ENCODE measurements at regions not wholly inside any gene's neighbourhood (a gene's known extent, or its start where the extent isn't known, plus 50 kb on each side); places are given as distances from the start of the nearest gene placed in this dataset.
A peak's percentile ranks its signal among the peaks of the same experiment; 100 is the strongest.

DNA sequence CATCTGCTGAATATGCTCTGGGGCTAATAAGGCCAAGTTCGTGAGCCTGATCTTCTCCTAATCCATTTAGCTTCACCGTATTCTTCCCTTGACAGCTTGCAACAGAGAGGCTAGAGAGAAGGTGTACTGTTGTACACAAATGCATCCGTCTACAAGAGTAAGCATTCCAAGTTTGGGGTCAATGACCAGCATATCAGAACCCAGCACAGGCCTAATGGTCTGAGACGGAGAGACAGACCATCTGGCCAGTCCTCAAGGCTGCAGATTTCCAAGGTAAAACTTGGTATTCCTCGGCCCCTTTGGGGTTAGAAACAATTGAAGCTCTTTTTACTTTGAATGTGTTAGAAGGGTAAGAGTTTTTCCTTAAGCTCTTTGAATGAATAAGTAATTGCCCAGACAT is 481.2 kb upstream of the KLF4 start:
- no peak for DNase-seq

DNA sequence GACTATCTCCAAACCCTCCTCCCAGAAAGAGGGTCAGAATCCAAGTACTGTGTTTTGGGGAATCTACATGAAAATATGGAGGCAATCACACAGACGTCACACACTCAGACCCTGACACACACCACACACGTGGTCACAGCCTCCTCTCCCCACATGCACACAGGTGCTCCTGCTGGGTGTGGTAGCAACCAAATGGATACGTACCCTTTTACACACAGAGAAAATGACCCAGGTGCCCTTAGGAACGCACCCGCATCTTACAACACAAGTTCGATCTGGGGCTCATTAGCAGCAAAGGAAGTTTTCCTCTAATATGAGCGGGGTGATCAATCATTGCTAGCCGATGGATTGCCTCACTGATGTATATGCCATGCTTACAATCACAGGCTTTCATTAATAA is 480.2 kb upstream of the KLF4 start:
- no peak for DNase-seq

DNA sequence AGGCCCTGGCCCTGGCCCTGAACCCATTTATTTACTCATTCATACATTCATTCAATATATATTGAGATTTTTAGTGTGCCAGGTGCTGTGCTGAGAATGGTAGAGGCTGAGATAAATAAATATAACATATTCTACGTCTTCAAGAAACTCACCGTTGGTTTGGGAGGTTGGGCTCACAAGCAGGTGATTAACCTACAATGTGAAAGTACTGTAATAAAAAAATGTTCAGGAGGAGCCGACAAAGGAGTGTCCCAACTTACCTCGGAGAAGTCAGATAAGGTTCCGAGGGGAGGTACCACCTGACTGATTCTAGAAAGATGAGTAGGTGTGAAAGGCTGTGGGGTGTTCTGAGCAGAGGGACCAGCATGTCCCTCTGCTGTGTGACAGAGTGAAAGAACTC is 479.6 kb upstream of the KLF4 start:
- DNase-seq: no peak

DNA sequence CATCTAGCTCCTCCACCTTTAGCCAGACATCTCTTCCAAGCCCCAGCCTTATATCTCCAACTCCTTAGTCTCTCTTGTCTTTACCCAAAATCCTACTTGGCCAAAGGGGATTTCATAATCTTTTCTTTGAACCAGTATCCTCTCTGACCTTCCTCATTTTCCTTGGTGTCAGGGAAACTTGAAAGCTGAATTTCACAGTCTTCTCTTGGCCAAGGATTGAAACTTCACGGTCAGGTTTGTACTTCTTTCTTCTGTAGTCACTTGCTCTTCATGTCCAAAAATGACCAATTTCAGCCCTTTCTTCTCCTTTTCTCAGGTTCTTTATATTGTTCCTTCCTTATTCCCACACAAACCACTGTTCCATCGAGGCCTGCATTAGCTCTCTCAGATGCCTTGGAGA is 473.7 kb upstream of the KLF4 start:
- no peak for DNase-seq

DNA sequence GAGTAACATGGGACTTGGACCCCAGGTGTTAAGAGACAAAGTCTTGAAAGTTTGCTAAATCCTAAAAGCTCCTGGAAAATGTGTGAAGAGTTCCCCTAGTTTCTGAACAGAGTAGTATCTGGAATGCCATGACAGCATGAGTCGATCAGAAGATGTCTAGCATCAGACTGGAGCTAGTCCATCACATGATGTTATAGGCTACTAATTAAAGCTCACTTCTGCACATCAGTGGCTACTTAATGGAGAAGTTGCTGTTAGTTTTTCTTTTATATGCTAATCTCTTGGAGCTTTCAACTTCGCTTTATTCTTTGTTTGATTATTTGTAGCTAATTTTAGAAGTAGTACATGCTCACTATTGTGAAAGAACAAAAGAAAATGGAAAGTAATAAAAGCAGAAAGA is 471.3 kb upstream of the KLF4 start:
- DNase-seq: no peak

DNA sequence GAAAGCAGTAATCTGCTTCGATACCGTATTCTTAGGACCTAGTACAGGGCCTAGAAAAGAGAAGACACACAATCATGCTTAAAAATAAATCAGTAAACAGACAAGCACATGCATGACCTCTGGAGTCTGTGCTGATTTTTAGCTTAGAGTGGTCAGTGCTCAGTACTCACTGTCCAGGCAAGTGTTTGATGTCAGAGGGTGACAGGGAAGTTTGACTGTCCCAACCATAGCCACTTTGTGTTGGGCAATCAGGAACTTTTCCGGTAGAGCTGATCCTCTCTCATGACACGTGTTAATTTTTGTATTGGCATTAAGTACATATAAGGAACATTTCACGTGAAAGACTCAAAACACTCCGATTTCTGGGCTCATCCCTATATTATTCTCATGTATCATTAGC is 464.7 kb upstream of the KLF4 start:
- no peak for DNase-seq

DNA sequence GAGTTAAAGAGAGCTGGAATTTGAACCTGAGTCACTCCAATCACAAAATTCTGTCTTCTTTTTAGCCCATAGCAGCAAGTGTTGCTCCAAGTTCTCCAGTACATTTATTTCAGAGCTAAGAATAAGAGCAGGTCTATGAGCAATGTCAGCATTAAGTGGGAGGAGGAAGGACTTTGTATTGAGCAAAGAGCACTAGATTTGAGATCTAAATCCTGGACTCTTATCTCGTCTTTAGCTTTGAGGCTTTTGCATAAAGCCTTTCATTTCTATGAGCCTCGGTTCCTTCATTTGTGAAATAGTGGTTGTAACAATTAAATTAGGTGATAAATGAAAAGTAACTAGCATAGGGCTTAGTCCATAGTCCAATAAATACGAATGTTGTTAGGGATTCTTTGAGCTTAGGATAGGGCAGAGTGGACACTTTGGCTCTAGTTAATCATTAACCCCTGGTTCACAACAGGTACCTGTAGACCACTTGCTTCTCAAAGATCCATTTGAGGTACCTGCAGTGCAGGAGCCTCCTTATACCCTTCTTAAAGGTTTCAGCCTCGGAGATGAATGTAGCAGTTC is 464.1 kb upstream of the KLF4 start:
- DNase-seq: no peak

DNA sequence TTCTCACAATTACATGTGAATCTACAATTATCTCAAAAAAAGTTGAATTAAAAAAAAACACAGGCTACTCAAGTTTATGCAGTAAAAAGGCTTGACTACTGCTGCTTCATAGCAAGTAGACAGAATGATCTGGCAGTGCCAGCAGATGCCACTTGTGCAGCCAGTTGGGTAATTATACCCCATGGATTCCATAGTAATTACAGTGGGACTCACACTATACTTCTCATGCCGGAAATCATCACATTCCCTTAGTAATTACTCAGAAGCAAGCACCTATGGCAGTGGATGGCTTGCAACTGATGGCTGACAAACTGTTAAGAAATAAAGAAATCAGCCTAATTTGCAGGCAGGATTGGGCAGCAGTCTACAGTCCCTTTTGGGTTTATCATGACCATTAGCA is 463.2 kb upstream of the KLF4 start:
- no peak for DNase-seq

DNA sequence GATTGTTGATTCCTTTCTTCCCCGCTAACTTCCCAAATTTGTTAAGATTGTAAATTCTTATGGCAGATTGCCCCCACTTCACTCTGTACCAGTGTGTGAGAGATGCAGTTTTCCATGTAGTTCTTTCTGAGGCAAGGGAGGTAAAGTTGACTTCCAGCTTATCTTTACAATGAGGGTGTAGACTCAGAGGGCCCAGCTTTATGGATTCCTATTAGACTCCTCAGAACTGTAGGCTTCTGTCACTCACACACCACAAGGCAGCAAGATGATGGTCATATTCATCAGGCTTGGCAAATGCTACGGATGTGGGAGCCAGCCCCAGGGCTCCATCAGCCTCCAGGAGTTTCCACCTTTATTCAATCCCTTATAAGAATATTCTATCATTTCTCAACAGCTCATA is 461.9 kb upstream of the KLF4 start:
- DNase-seq: no peak

DNA sequence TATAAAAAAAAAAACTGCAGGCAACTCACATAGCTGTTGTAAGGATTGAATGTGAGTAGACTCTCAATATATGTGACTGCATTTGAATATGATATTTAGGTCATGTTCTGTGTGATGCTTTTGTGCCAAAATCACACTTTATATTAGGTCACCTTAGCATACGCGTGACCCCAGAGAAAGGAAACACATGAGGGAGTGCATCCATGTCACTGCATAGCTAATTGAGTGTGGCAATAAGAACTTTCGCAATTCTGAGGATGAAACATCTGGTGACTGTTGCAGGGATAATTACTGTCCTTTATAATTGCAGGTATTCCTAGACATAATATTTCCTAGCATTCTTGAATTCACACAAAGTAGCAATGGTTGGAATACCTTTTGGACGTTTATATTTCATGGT is 459.5 kb upstream of the KLF4 start:
- DNase-seq: peak; percentile 10

DNA sequence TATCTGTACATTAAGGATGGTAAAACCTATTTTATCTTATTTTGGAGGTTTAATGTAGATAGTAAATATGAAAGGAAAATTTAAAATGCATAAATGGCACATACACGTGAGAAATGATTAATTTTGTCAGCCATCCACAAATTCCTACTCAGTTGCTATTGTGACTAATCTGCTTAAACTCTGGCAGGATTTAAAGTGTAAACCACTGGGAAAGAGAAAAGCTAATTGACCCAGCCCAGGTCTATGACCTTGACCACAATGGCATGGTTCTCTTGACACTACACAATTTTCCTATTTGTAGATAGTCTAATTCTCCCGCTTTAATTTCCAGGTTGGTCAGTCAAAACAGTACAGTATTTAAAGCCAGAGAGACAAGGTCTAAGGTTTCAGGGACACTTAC is 459.0 kb upstream of the KLF4 start:
- DNase-seq: no peak

DNA sequence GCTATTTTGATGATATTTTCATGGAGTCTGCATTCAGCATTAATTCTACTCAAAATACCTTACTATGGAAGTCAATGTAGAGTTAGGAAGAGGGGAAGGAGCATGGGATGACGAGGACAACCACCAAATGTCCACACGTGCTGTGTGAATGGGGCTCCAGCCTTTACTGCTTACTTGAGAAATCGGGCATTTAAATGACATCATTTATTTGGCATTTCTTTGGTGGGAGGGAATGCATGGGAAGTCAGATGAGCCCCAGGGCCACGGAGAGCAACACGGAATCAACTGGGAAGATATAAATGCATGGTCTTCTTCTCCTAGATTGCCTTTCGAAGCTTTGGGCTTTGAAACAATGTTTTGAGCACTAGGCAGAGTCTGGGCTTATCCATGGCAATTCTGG is 458.5 kb upstream of the KLF4 start:
- DNase-seq: no peak

DNA sequence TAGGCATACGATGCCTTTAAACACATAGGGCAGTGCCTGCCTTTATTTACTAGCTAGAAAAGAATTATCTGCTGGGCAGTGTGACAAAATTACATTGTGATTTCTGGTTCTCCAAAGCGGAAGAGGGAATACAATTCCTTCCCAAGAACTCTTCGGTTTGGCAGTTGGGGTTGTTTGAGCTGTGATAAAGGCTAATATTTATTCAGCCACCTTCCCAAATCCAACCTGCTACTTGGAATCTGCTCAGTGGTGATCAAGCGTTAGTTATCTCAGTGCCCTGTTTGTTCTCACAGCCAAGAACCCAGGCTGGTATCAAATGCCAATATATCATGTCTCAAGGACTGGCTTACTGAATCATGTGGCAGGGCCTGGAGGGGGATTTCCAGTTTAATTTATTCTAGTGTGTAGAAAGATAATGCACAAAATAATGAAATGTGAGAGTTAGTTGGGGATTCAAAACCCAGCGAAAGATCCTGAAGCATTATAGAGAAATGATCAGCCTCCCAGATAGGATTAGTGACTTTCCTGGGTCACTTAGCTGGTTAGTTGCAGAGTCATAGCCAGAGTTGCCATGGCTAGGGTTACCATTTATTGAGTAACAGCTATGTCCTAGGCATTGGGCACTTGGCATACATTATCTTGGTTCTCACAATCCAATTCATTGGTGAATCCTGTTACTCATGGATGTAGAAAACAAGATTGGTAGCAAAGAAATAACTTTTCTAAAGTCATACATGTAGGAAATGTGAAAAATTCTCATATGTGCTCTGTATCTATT is 457.0 kb upstream of the KLF4 start:
- DNase-seq: no peak

DNA sequence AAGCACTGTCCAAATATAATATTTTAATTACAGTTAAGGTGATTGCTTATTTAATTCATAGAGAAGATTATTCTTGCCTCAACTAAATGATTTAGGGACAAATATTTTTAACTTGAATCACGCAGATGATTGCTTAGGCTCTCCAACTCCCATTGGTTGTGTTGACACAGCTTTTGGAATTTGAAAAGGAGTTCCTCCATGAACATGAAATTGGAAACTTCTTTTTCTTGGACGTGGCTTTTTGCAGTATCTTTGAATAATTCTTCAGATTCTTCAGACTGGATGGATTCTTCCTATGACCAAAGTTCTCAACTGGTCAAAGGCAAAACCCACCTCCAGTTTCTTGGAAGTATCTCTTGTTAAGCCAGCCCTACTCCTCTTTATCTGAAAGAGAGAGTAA is 456.4 kb upstream of the KLF4 start:
- no peak for DNase-seq

DNA sequence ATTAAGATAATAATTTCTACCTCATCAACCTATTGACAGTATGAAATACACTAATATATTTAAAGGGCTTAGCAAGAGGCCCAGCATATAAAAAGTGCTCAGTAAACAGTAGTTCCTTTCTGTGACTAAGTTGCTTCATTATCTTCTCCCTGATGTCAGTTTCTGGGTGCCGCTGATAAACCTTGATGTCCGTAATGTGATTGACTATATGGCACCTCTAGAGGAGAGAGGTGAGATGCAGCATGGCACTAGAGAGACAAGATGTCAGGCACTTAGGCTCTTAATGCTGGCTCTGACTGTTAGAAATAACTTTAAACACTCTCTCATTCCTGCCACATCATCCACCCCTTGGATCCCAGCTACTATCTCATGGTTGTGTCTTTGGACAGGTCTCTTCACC is 455.9 kb upstream of the KLF4 start:
- peak; percentile 16 for DNase-seq

DNA sequence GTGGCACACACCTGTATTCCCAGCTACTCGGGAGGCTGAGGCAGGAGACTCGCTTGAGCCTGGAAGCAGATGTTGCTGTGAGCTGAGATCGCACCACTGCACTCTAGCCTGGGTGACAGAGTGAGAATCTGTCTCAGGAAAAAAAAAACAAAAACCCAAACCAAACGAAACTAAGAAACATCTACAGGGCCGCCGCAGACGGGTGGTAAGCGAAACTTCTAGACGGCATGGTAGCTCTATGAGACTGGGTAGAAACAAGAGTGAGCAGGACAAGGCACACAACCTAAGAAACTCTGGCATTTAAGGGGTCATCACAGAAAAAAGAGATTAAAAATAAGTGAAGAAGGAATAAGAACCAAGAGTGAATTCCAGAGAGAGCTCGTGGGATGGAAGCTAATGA is 454.8 kb upstream of the KLF4 start:
- DNase-seq: no peak

DNA sequence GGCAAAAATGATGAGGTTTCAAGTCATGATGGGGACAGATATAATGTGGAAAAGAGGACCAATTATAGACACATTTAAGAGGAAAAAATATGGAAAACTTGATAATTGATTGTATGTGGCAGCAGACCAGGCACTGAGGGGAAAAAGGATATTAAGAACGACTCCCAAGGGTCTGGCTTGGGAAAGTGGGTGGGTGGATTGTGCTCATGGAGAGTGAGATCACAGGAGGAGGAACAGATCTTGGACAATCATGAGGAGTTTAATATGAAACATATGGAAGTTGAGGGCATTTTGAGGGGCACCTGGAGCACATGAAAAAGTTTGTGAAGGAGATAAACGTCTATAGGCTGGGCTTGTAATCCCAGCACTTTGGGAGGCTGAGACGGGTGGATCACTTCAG is 454.3 kb upstream of the KLF4 start:
- DNase-seq: no peak

DNA sequence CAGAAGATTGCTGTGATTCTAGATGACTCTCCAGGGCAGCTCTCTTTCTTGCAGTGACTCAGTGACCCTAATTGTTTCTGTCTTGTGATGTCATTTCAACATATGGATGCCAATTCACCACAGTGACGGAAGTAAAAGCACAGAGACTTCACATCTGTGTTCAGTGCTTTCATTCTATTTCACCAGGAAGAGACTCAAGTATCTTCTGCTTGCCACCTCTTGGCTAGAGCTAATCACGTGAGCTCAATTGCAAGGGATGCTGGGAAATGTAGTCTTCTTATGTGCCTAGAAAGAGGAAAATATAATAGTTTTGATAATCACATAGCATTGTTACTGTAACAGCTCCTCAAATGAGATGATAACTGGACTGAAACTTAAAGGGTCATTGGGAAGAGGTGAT is 453.3 kb upstream of the KLF4 start:
- DNase-seq: peak; percentile 15

DNA sequence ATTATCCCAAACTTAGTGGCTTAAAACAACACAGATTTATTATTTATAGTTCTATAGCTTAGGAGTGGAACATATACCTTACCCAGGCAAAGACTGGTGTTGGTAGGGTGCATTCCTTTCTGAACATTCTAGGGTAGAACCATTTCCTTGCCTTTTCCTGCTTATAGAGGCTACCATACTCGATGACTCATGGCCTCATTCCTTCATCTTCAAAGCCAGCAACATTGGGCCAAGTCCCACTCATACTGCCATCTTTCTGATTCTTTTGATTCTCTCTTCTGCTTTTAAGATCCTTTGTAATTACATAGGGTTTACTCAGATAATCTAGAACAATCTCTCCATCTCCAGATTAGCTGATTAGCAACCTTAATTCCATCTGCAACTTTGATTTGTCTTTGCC is 452.7 kb upstream of the KLF4 start:
- no peak for DNase-seq

DNA sequence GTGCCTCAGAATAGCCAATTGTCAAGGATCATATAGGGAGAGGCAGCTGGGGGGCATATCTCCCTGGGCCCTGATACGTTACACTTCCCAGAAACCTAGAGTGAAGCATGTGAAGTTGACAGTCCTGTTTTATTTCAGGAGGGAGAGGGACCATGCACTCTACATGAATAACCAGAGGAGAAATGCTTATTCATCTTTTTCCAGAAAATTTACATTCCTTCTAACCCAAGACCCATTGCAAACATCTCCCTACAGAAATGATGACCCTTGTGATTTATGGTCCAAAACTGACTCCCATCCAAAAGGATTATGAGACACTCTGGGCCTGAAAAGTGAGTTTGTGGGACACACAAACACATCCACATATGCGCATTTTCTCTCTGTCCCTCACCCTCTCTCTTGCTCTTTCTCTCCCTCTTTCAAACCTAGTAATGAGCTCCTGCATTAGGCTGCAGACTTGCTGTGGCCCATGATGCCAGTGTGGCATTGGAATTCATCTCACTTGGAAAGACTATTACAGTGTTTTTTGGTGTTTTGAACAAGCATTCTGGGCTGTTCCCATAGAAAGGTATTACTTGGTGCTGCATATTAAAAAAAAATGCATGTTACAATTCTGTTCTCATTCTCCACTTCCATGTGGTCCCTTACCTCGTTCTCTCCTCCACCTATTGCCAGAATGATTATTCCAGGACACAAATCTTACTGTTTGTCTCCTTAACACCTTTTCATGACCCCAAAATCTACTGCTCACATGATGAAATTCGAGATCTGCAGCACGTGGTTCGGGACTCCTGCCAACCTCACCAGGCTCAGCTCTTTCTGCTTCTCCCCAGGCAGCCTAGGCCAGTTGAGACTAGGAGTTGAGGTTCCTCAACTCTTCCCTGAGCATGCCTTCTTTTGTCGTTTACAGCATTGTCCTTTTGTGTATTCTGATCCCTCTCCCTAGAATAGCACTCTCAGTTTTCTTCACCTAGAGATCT is 451.3 kb upstream of the KLF4 start:
- DNase-seq: no peak

DNA sequence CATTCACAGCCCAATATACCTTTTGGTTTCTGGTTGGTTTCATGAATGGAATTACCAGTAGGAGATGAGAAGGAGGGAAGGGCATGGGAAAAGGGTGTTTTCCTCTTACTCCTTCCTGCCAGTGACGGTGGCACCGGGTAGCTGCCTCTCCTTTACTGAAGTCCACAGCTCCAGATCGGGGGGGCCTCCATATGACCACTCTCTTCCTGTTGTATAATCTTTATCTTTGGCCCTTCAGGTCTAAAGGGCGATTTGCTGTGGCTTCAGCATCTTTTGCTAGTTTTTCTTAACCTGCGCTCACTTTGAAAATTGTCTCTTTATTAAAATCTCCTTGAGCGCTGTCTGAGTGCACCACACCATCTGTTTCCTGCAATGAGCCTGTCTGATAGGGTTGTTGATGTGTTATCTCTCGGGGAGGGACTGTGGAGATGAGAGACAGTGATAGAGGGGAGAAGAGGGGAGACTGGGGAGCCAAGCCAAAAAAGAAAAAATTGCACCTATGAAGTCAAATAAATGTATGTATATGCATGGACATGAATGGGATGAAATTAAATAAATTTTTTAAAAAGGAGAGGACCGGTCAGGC is 449.3 kb upstream of the KLF4 start:
- peak; percentile 55 for DNase-seq

DNA sequence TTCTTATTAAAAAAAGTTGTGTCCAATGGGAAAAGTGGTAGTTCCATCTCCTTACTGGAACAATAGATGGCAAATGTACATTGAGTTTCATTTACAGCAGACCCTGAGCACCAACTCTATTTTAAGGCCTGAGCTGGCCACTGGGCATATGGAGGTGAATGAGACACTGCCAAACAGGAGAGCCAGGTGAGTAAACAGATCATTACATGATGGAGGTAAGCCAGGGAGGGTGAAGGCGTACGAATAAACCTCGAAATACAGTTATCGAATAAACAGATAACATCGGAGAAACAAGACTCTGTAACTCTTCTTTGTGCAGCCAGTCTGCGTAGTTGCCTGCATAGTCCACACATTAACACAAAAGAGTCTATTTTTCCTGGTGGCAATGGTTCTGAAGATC is 446.4 kb upstream of the KLF4 start:
- DNase-seq: no peak

DNA sequence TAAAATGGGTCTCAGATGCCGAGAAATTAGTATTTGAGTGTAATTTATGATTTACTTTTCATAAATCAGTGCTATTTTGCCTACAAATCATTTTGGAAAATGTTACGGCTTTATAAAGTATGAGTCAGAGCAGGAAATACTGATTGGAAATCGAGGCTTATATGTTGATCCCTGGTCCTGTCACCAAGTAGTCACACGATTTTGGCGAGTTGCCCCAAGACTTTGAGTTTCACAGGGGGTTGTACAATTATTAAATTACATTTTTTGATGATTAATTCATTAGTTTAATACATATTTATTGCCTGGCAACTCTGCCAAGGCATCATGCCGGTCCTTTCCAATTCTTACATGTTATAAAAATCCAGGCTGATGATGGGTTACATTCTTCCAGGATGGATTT is 443.9 kb upstream of the KLF4 start:
- no peak for DNase-seq

DNA sequence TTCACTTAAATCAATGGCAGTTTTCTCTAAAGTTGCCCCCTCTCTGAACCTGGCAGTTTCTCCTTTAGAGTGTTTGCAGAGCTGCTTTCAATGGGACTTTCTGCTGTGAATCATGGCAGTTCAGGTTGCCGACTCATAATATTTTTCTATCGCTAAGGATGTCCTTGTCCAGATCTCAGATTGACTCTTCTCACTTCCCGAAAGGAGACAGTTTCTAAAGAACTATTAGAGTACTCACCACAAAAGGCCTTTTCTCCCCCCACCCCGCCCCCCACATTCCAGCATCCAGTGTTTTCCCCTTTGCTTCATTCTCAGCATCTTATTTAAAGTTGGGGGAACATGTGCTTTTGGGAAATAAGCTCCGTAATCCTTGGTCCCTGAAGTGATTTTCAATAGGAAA is 443.5 kb upstream of the KLF4 start:
- no peak for DNase-seq

Measured in hematopoietic multipotent progenitor cell treated with erythropoietin and hydrocortisone succinate and interleukin-3 and kit ligand, for 4 days (in vitro differentiated cells).